Right kidney (tissue), 1 donor: ENCODE measurements at regions not wholly inside any gene's neighbourhood (a gene's known extent, or its start where the extent isn't known, plus 50 kb on each side); places are given as distances from the start of the nearest gene placed in this dataset.
"Not testable (repeated sequence)": the region's sequence is repeated elsewhere in the genome, so short reads cannot be mapped to it uniquely, and the experiment has no call there.

Source experiments
- DNase-seq: peaks from one replicate; pipeline ENCODE4 v3.0.0-alpha.2; 2016

- no peak for DNase-seq
These were observed 147.6 kb downstream of the MAIP1 start for GRCh38 chr2:200102971-200103370.

DNA sequence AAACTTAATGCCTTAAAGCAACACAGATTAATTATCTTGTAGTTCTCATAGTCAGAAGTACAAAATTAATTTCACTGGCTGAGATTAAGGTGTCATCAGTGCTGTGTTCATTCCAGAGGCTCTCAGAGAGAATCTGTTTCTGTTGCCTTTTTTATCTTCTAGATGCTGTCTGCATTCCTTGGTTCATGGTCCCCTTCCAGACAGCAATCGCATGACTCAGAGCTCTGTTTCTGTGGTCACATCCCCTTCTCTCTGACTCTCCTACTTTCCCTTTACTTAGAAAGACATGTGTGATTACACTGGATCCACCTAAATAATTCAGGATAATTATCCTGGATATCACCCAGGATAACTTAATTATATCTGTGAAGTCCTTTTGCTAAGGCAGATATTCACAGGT is 148.6 kb downstream of the MAIP1 start:
- DNase-seq: no peak

DNA sequence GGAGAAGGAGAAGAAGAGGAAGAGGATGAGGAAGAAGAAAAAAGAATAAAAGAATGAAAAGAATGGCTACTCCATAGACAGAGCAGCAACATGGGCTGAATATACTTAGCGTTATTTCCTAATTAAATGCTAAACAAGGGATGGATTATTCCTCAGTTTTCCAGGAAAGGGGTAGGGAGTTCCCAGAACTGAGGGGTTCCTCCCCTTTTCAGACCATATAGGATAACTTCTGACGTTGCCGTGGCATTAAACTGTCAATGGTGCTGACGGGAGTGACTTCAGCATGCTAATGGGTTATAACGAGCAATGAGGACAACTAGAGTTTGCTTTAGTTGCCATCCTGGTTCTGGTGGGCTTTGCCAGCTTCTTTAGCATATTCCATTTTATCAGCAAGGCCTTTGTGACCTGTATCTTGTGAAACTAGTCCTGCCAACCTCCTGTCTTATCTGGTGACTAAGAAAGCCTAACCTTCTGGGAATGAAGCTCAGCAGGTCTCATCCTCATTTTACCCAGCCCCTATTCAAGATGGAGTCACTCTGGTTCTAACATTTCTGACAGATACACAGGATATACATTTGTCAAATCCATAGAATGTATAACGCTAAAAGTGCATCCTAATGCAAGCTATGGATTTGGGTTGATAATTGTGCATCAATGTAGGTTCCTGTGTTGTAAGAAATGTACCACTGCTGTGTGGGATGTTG is 152.3 kb downstream of the MAIP1 start:
- no peak for DNase-seq

- DNase-seq: no peak
These were observed 154.0 kb downstream of the MAIP1 start for GRCh38 chr2:200109421-200109820.

DNA sequence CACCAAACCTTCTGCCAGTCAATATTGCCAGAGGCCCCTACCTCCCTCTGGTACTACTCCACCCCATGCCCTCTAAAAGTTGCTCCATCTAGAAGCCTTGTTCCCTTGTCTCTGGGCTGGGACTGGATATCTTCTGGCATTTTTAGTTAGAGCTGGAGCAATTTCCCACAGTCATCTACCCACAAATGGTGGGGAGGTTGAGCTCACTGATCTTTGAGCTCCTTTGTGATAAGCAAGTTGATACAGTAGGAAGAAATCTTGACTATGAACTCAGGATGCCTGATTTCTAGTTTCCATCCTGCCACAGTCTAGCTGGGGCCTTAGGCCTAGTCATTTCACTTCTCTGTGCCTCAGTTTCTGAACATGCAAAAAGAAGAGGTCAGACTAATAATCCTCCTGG is 155.0 kb downstream of the MAIP1 start:
- DNase-seq: no peak

DNA sequence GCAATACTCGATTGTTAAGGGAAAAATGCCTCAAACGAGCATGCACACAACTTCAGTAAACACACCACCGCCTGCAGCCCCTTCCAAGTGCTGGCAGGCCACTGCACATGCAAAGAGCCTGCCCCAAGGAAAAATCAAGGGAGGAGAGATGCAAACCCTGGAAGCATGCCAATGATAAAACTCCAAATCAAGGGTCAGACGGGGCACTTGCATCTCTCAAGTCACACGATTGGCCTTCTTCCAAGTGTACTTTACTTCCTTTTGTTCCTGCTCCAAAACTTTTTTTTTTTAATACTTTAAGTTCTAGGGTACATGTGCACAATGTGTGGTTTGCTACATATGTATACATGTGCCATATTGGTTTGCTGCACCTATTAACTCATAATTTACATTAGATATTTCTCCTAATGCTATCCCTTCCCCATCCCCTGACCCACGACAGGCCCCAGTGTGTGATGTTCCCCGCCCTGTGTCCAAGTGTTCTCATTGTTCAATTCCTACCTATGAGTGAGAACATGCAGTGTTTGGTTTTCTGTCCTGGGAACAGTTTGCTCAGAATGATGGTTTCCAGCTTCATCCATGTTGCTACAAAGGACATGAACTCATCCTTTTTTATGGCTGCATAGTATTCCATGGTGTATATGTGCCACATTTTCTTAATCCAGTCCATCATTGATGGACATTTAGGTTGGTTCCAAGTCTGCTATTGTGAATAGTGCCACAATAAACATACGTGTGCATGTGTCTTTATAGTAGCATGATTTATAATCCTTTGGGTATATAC is 157.8 kb downstream of the MAIP1 start:
- DNase-seq: not testable (repeated sequence)

DNA sequence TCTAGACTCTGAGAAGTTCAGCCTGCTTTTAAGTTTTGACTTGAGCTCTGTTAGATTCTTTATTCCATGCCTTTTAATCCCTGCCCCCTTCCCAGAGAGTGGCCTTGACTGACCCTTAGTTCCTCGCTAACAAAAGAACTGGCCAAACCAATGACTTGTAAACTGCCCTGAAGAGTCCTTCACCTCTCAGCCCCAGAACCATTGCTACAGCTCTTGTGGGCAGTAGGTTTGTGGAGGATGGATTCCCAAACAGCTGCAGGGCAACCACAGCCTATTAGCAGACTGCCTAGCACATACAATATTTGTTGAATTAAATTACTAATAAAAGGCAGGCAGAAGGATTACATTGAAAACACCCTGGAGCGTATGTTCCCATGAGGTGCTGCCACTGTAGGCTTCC is 163.9 kb downstream of the MAIP1 start:
- no peak for DNase-seq

DNA sequence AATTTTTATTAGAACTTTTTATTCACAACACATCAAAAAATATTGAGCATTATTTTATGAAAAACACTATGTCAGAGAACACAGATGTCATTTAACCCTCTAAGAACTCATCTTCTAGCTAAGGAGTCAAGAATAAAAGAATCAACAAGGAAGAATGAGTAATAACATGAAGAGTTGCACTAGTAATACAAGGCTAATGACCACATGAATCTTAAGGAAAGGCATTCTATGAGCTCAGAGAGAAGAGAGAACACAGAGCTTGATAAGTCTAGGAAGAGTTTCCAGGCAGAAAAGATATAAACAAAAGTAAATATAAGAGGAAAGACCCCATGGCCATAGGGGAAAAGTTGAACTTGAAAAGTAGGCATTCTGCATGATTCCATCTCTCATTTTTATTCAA is 166.5 kb downstream of the MAIP1 start:
- no peak for DNase-seq

DNA sequence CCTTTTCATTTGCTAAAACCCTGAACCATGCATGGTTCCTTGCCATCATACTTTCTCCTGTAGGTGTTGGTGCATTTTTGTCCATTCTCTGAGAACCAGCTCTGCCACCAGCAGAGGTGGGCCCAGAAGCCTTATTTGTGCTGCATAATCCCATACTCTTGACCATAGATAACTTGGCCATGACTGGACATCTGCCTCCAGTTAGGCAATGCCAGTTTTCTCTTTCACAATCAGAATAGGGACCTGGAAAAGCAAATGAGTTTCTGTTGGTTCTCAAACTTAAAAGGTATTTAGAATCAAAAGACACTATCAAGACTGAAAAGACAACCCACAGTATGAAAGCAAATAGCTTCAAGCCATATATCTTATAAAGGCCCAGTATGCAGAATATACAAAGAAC is 167.3 kb downstream of the MAIP1 start:
- DNase-seq: no peak

DNA sequence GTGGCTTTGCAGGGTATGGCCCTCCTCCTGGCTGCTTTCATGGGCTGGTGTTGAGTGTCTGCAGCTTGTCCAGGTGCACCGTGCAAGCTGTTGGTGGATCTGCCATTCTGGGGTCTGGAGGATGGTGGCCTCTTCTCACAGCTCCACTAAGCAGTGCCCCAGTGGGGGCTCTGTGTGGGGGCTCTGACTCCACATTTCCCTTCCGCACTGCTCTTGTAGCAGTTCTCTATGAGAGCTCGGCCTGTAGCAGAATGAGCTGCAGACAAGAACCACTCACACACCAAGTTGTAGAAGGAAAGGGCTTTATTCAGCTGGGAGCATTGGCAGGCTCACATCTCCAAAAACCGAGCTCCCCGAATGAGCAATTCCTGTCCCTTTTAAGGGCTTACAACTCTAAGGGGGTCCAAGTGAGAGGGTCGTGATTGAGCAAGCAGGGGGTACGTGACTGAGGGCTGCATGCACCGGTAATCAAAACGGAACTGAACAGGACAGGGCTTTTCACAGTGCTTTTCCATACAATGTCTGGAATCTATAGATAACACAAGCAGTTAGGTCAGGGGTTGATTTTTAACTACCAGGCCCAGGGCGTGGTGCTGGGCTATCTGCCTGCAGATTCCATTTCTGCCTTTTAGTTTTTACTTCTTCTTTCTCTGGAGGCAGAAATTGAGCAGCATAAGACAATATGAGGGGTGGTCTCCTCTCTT is 169.4 kb downstream of the MAIP1 start:
- not testable (repeated sequence) for DNase-seq

DNA sequence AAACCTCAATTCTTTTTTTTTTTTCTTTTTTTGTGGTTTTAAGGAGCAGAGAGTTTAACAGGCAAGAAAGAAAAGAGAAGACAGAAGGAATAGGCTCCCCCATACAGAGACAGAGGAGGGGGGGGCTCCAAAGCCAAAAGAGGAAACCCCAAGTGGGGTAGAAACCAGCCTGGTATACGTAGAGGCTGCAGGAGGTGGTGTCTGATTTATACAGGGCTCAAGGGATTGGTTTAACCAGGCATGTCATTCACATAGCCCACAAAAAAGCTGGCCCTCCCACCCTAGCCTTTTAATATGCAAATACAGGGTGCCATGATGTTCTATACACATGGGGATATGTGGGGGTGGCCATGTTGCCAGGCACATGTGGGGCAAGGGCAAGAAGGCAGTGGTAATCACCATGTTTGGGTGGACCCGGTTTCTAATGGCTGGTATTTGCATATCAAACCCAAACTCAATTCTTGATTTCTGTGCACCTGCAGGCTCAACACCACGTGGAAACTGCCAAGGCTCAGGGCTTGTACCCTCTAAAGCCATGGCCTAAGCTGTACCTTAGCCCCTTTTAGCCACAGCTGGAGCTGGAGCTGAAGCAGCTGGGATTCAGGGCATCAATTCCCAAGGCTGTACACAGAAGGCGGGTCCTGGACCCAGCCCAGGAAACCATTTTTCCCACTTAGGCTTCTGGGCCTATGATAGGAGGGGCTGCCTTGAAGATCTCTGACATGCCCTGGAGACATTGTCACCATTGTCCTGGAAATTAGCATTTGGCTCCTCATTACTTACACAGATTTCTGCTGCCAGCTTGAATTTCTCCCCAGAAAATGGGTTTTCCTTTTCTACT is 170.3 kb downstream of the MAIP1 start:
- DNase-seq: no peak

GRCh38 chr2:200126285-200126670 is 170.9 kb downstream of the MAIP1 start:
- DNase-seq: not testable (repeated sequence)

DNA sequence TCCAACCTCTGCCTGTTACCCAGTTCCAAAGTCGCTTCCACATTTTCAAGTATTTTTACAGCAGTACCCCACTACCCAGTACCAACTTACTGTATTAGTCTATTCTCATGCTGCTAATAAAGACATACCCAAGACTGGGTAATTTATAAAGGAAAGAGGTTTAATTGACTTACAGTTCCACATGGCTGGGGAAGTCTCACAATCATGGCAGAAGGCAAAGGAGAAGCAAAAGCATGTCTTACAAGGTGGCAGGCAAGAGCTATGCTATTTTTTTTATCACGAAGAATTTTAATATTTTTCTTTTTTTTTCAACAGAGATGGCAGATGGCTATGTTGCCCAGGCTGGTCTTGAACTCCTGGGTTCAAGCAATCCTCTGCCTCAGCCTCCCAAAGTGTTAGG is 171.3 kb downstream of the MAIP1 start:
- DNase-seq: not testable (repeated sequence)

- DNase-seq: no peak
These were observed 172.5 kb downstream of the MAIP1 start for GRCh38 chr2:200127848-200128247.

DNA sequence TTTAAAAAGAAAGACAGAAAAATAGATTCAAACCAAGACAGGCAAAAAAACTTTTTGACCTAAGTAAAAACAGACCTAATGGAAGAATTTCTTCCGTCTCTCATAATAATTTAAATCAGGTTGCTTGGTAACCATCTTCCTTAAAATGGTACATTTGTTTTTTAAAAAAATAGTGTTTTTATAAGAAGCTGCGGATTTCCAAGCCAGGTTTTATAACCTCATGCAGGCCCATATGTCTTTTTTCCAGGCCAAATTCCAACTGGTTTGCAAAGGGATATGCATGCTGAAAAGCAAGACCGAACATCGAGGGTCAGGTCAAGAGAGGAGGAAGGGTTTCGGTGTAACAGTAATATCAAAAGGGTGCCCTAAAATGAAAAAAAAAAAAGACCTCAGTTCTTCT is 172.9 kb downstream of the MAIP1 start:
- no peak for DNase-seq

DNA sequence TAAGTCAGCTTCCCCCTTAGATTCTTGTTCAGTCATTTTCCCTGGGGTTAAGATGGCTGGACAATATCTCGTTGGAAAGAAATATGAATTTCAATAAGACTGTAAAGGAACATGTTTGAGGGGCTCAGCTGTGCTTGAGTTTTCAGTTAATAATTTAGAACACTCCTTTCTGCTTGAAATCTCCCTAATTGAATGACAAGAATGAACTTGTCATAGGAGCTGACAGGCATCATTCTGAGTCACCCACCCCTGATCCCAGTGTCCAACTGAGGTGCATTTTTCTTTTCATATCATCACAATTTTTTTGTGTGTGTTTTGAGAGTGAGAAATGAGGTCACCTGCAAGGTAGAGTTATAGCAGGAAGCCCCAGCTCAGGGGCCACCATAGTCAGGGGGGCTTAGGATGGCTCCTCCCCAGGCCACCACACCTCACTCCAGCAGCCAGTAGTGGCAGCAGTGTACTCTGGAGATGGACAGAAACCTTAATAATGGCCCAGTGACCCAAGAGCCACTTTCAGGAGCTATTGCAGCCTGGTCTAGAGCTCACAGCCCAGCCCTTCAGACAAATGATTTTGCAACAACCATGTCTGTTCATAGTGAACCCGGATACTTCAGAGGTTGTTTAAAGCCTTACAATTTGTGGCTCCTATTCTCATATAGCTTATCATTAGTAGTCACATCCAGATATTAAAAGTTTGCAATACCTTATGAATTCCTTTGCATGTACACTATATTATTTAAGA is 174.5 kb downstream of the MAIP1 start:
- DNase-seq: no peak

DNA sequence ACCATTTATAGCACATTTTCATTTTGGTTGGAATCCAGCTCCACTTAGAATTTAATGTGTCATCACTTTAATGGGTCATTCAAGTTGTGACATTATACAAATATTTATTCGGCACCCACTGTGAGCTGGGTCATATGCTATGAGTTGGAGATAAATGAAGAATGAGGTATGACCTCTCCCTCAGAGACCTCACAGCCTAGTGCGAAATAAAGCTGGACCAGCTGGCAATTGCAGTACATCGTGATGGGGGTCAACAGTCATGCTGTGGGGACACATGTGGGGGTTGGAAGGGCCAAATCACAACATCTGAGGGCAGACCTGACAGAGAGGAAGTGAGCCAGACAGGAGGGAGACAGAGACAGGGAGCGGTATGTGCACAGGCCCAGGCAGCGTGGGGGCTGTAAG is 175.4 kb downstream of the MAIP1 start:
- DNase-seq: no peak

DNA sequence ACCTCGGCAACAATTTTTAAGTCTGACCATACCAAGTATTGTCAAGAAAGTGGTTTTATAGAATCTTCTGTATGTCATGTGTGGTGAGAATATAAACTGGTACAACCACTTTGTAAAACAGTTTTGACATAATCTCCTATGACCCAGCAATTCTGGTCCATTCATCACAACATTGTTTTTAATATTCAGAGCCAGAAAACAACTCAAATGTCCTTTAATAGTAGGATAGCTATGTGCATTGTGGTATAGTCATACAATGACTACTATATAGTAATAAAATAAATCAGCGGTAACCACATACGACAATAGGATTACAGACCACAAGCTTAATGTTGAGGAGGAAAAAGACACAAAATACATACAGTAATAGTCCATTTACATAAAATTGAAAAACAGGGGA is 175.2 kb upstream of the SPATS2L start:
- DNase-seq: no peak

- no peak for DNase-seq
These were observed 171.4 kb upstream of the SPATS2L start for GRCh38 chr2:200135082-200135481.

- DNase-seq: no peak
These were observed 169.8 kb upstream of the SPATS2L start for GRCh38 chr2:200136655-200137054.

- no peak for DNase-seq
These were observed 169.2 kb upstream of the SPATS2L start for GRCh38 chr2:200137271-200137670.

DNA sequence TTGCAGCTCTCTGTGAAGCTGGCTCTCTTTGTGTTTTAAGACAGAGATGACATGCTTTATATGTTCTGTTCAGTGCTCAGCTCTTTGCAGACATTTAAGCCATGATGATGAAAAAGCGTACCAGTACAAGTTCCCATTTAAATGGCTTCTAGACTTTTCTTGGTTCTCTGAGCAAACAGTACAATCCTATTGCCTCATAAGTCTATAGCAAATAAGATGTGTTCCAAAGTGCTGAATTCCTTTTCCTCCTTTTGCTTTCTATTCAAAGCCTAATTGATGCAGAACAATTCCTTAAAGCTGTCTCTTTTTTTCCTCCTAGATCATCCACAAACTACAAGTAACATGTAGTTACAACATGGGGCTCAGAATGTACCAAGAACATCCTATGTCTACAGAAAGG is 168.8 kb upstream of the SPATS2L start:
- DNase-seq: no peak
